Hepatocyte (in vitro differentiated cells): ENCODE measurements at regions not wholly inside any gene's neighbourhood (a gene's known extent, or its start where the extent isn't known, plus 50 kb on each side); places are given as distances from the start of the nearest gene placed in this dataset.

ENCODE experiments used
- DNase-seq: peaks from one replicate; pipeline ENCODE4 v3.0.0-alpha.2; 2016; ENCODE audit warnings: low spot score
- H2AFZ ChIP-seq: fragments of 200-600 bp; sonication (generic); 2 replicates; pipeline ENCODE4 v1.6.0; 2016; ENCODE audit warnings: antibody characterized with exemption, mild to moderate bottlenecking
- H3K27ac ChIP-seq: fragments of 200-600 bp; sonication (generic); 2 replicates; pipeline ENCODE4 v1.5.1; 2016; ENCODE audit warnings: mild to moderate bottlenecking
- H3K27me3 ChIP-seq: fragments of 200-600 bp; sonication (generic); 2 replicates; pipeline ENCODE4 v1.6.1; 2016
- H3K36me3 ChIP-seq: fragments of 200-600 bp; sonication (generic); replicated peaks from 2 replicates; pipeline ENCODE4 v1.5.1; 2016; ENCODE audit warnings: low read depth; ENCODE audit not compliant: insufficient read depth
- H3K4me1 ChIP-seq: fragments of 200-600 bp; sonication (generic); 2 replicates; pipeline ENCODE4 v1.5.1; 2016; ENCODE audit warnings: mild to moderate bottlenecking, moderate library complexity; ENCODE audit not compliant: insufficient read depth
- H3K4me2 ChIP-seq: fragments of 200-600 bp; sonication (generic); 2 replicates; pipeline ENCODE4 v1.6.0; 2016
- H3K4me3 ChIP-seq: fragments of 200-600 bp; sonication (generic); 2 replicates; pipeline ENCODE4 v1.5.1; 2016; ENCODE audit warnings: mild to moderate bottlenecking
- H3K79me2 ChIP-seq: fragments of 200-600 bp; sonication (generic); 2 replicates; pipeline ENCODE4 v1.6.0; 2017; ENCODE audit warnings: mild to moderate bottlenecking
- H3K9me2 ChIP-seq: fragments of 200-600 bp; sonication (generic); replicated peaks from 2 replicates; pipeline ENCODE4 v1.6.0; 2017; ENCODE audit warnings: mild to moderate bottlenecking; ENCODE audit not compliant: insufficient read depth
- H3K9me3 ChIP-seq: fragments of 200-600 bp; sonication (generic); 2 replicates; pipeline ENCODE4 v1.5.1; 2016; ENCODE audit warnings: low read depth, mild to moderate bottlenecking
- H4K20me1 ChIP-seq: fragments of 200-600 bp; sonication (generic); 2 replicates; pipeline ENCODE4 v1.6.0; 2016; ENCODE audit warnings: mild to moderate bottlenecking; ENCODE audit not compliant: insufficient read depth, poor library complexity, severe bottlenecking
- CTCF ChIP-seq: fragments of 200-600 bp; sonication (generic); IDR thresholded peaks from 2 replicates; pipeline ENCODE4 v1.5.1; 2016; ENCODE audit warnings: antibody characterized with exemption, mild to moderate bottlenecking; ENCODE audit not compliant: poor library complexity
- EZH2 ChIP-seq: fragments of 200-600 bp; sonication (generic); IDR thresholded peaks from 2 replicates; pipeline ENCODE4 v1.6.1; 2016; ENCODE audit warnings: antibody characterized with exemption, mild to moderate bottlenecking, borderline replicate concordance
- EZH2phosphoT487 ChIP-seq: fragments of 200-600 bp; sonication (generic); IDR thresholded peaks from one replicate; pipeline ENCODE4 v1.6.1; 2018; ENCODE audit warnings: antibody characterized with exemption, mild to moderate bottlenecking, low read depth, moderate library complexity; ENCODE audit not compliant: unreplicated experiment, severe bottlenecking
- WGBS: methylation state at CpG from one replicate; pipeline ENCODE4 v1.1.6; 2016; ENCODE audit warnings: low lambda C conversion rate; ENCODE audit errors: missing lambda C conversion rate; 5-methylcytosine and 5-hydroxymethylcytosine counted together

GRCh38 chr7:25841575-25841974, 310.4 kb upstream of the NFE2L3 start:
- Histone ChIP-seq H3K4me3 (no peak overlapping the region), H3K4me2 (no peak overlapping the region), H2AFZ (no peak overlapping the region), H3K9me3 (no peaks in the 10 kb centered on the region), H4K20me1 (no peaks in the 10 kb centered on the region), H3K79me2 (no peaks in the 10 kb centered on the region), H3K9me2 (no peaks in the 10 kb centered on the region), H3K27ac (no peak overlapping the region), H3K4me1 (peaks cover 24% of the 10 kb centered on the region), H3K36me3 (no peaks in the 10 kb centered on the region), H3K27me3 (no peaks in the 10 kb centered on the region)
- DNase-seq, result no peak
- WGBS, result 82% methylated on average over 3 of the region's 3 CpGs
- TF ChIP-seq EZH2phosphoT487, result no peak
- TF ChIP-seq EZH2, result no peak
- no peak for TF ChIP-seq CTCF

GRCh38 chr7:25842201-25842733, 309.7 kb upstream of the NFE2L3 start:
- Histone ChIP-seq H3K4me3 (no peak overlapping the region), H3K9me3 (no peaks in the 10 kb centered on the region), H3K79me2 (no peaks in the 10 kb centered on the region), H2AFZ (no peak overlapping the region), H3K27me3 (no peaks in the 10 kb centered on the region), H4K20me1 (no peaks in the 10 kb centered on the region), H3K4me1 (peaks cover 26% of the 10 kb centered on the region), H3K36me3 (no peaks in the 10 kb centered on the region), H3K4me2 (no peak overlapping the region), H3K27ac (no peak overlapping the region), H3K9me2 (no peaks in the 10 kb centered on the region)
- TF ChIP-seq EZH2phosphoT487, result no peak
- TF ChIP-seq CTCF, result no peak
- TF ChIP-seq EZH2, result no peak
- no peak for DNase-seq
- WGBS, result 65% methylated on average over 5 of the region's 5 CpGs

- H3K27ac ChIP-seq, result no peak overlapping the region
- H3K27me3 ChIP-seq, result no peaks in the 10 kb centered on the region
- H3K4me1 ChIP-seq, result peaks cover 38% of the 10 kb centered on the region
- H2AFZ ChIP-seq, result no peak overlapping the region
- no peaks in the 10 kb centered on the region for H3K79me2 ChIP-seq
- H3K9me2 ChIP-seq, result no peaks in the 10 kb centered on the region
- no peak for TF ChIP-seq EZH2phosphoT487
- no peak for TF ChIP-seq CTCF
- no peak for TF ChIP-seq EZH2
- 82% methylated on average over 4 of the region's 4 CpGs for WGBS
- H3K36me3 ChIP-seq, result no peaks in the 10 kb centered on the region
- no peaks in the 10 kb centered on the region for H3K9me3 ChIP-seq
- no peak for DNase-seq
- H3K4me3 ChIP-seq, result no peak overlapping the region
- no peak overlapping the region for H3K4me2 ChIP-seq
- no peaks in the 10 kb centered on the region for H4K20me1 ChIP-seq
Observed at GRCh38 chr7:25843467-25843866, 308.5 kb upstream of the NFE2L3 start.
